ENCODE measurements at regions not wholly inside any gene's neighbourhood (a gene's known extent, or its start where the extent isn't known, plus 50 kb on each side); places are given as distances from the start of the nearest gene placed in this dataset.

- Histone ChIP-seq H3K9me3 (peaks cover 14% of the 10 kb centered on the region), H3K36me3 (ENCODE audit: low read depth) (no peaks in the 10 kb centered on the region), H3K4me1 (ENCODE audit: low read depth) (no peaks in the 10 kb centered on the region), H3K4me3 (no peak overlapping the region)
- ATAC-seq, result no peak
- DNase-seq, result no peak
- intact Hi-C loops (cut with DNase I, micrococcal nuclease), result no loop called here
- TF ChIP-seq CTCF (IDR thresholded peaks at IDR 0.05), result no peak
Observed at GRCh38 chr13:64066711-64067110, 2651.1 kb upstream of the PCDH20 start.

DNA sequence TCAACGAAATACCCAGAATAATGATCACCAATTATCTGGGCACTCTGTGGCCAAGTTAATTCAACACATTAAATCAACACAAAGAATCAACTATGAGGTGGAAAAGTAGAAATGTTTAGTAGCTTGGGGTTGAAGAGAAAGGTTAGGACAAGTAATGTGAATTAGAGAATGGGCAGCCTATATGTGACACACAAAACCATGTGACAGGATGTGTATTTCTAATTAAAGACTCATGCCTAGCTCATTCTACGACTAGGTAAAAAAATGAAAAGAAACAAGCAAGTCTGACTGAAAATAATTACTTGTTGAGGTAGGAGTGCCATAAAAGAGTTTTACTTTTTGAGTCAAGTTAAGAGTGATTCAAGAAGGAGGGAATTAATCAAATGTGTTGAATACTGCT, 2646.0 kb upstream of the PCDH20 start:
- TF ChIP-seq CTCF (IDR thresholded peaks at IDR 0.05), result no peak
- H3K36me3 ChIP-seq (ENCODE audit: low read depth), result no peaks in the 10 kb centered on the region
- no peak overlapping the region for H3K4me3 ChIP-seq
- peaks cover 23% of the 10 kb centered on the region for H3K9me3 ChIP-seq
- DNase-seq, result no peak
- H3K4me1 ChIP-seq (ENCODE audit: low read depth), result no peaks in the 10 kb centered on the region
- intact Hi-C loops (cut with DNase I, micrococcal nuclease), result no loop called here
- no peak for ATAC-seq

DNA sequence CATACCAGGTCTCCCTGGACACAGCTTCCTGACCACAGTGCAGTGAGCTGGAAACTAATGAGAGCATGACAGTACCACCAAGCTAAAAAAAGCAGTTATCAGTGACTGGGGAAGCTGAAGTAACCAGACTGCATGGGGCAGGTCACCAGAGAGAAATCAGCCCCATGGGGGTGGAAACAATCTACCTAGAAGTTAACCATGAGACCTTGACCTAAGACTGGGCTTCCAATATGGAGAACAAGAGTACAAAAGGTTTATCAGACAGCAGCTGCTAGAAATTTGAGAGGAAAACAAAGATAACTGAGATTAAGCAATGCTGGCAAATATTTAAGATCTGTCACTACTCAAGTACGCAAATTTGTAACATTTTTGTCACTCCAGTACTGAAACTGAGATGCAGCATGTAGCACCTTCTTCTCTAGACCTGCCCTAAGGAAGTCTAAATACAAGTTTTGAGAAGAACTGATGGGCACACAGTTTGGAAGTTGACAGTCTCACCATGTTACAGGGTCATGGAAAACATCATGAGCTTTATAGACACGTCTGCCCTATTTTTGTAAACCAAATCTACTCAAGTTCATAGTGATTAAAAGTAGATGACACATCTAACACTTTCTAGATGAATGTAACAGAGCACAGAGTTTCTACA, 2641.8 kb upstream of the PCDH20 start:
- TF ChIP-seq CTCF (IDR thresholded peaks at IDR 0.05), result no peak
- no peak overlapping the region for H3K4me3 ChIP-seq
- no peaks in the 10 kb centered on the region for H3K36me3 ChIP-seq (ENCODE audit: low read depth)
- H3K4me1 ChIP-seq (ENCODE audit: low read depth), result no peaks in the 10 kb centered on the region
- DNase-seq (no peak), ATAC-seq (no peak)
- H3K9me3 ChIP-seq, result peaks cover 48% of the 10 kb centered on the region
- intact Hi-C loops (cut with DNase I, micrococcal nuclease), result no loop called here

GRCh38 chr13:64054321-64054720, 2638.7 kb upstream of the PCDH20 start:
- Histone ChIP-seq H3K4me1 (ENCODE audit: low read depth) (no peaks in the 10 kb centered on the region), H3K4me3 (no peak overlapping the region), H3K9me3 (peaks cover 53% of the 10 kb centered on the region), H3K36me3 (ENCODE audit: low read depth) (no peaks in the 10 kb centered on the region)
- DNase-seq (no peak), ATAC-seq (no peak)
- no peak for TF ChIP-seq CTCF (IDR thresholded peaks at IDR 0.05)
- intact Hi-C loops (cut with DNase I, micrococcal nuclease), result no loop called here

- intact Hi-C loops (cut with DNase I, micrococcal nuclease), result no loop called here
- Histone ChIP-seq H3K9me3 (peaks cover 42% of the 10 kb centered on the region), H3K4me3 (no peak overlapping the region), H3K4me1 (ENCODE audit: low read depth) (no peaks in the 10 kb centered on the region), H3K36me3 (ENCODE audit: low read depth) (no peaks in the 10 kb centered on the region)
- no peak for TF ChIP-seq CTCF (IDR thresholded peaks at IDR 0.05)
- no peak for ATAC-seq
- no peak for DNase-seq
Observed at GRCh38 chr13:64052521-64052920, 2636.9 kb upstream of the PCDH20 start.

GRCh38 chr13:64051278-64051677, 2635.6 kb upstream of the PCDH20 start:
- peaks cover 32% of the 10 kb centered on the region for H3K9me3 ChIP-seq
- no peak for TF ChIP-seq CTCF (IDR thresholded peaks at IDR 0.05)
- H3K36me3 ChIP-seq (ENCODE audit: low read depth), result no peaks in the 10 kb centered on the region
- no peak for ATAC-seq
- no peaks in the 10 kb centered on the region for H3K4me1 ChIP-seq (ENCODE audit: low read depth)
- intact Hi-C loops (cut with DNase I, micrococcal nuclease), result no loop called here
- H3K4me3 ChIP-seq, result no peak overlapping the region
- DNase-seq, result no peak

All from mucosa of descending colon (tissue), 3 donors.